Hepatocyte (in vitro differentiated cells): ENCODE measurements at regions not wholly inside any gene's neighbourhood (a gene's known extent, or its start where the extent isn't known, plus 50 kb on each side); places are given as distances from the start of the nearest gene placed in this dataset.

Experiments used
- DNase-seq: peaks from one replicate; pipeline ENCODE4 v3.0.0-alpha.2; 2016; ENCODE audit warnings: low spot score
- H2AFZ ChIP-seq: fragments of 200-600 bp; sonication (generic); 2 replicates; pipeline ENCODE4 v1.6.0; 2016; ENCODE audit warnings: antibody characterized with exemption, mild to moderate bottlenecking
- H3K27ac ChIP-seq: fragments of 200-600 bp; sonication (generic); 2 replicates; pipeline ENCODE4 v1.5.1; 2016; ENCODE audit warnings: mild to moderate bottlenecking
- H3K27me3 ChIP-seq: fragments of 200-600 bp; sonication (generic); 2 replicates; pipeline ENCODE4 v1.6.1; 2016
- H3K36me3 ChIP-seq: fragments of 200-600 bp; sonication (generic); replicated peaks from 2 replicates; pipeline ENCODE4 v1.5.1; 2016; ENCODE audit warnings: low read depth; ENCODE audit not compliant: insufficient read depth
- H3K4me1 ChIP-seq: fragments of 200-600 bp; sonication (generic); 2 replicates; pipeline ENCODE4 v1.5.1; 2016; ENCODE audit warnings: mild to moderate bottlenecking, moderate library complexity; ENCODE audit not compliant: insufficient read depth
- H3K4me2 ChIP-seq: fragments of 200-600 bp; sonication (generic); 2 replicates; pipeline ENCODE4 v1.6.0; 2016
- H3K4me3 ChIP-seq: fragments of 200-600 bp; sonication (generic); 2 replicates; pipeline ENCODE4 v1.5.1; 2016; ENCODE audit warnings: mild to moderate bottlenecking
- H3K79me2 ChIP-seq: fragments of 200-600 bp; sonication (generic); 2 replicates; pipeline ENCODE4 v1.6.0; 2017; ENCODE audit warnings: mild to moderate bottlenecking
- H3K9me2 ChIP-seq: fragments of 200-600 bp; sonication (generic); replicated peaks from 2 replicates; pipeline ENCODE4 v1.6.0; 2017; ENCODE audit warnings: mild to moderate bottlenecking; ENCODE audit not compliant: insufficient read depth
- H3K9me3 ChIP-seq: fragments of 200-600 bp; sonication (generic); 2 replicates; pipeline ENCODE4 v1.5.1; 2016; ENCODE audit warnings: low read depth, mild to moderate bottlenecking
- H4K20me1 ChIP-seq: fragments of 200-600 bp; sonication (generic); 2 replicates; pipeline ENCODE4 v1.6.0; 2016; ENCODE audit warnings: mild to moderate bottlenecking; ENCODE audit not compliant: insufficient read depth, poor library complexity, severe bottlenecking
- CTCF ChIP-seq: fragments of 200-600 bp; sonication (generic); IDR thresholded peaks from 2 replicates; pipeline ENCODE4 v1.5.1; 2016; ENCODE audit warnings: antibody characterized with exemption, mild to moderate bottlenecking; ENCODE audit not compliant: poor library complexity
- EZH2 ChIP-seq: fragments of 200-600 bp; sonication (generic); IDR thresholded peaks from 2 replicates; pipeline ENCODE4 v1.6.1; 2016; ENCODE audit warnings: antibody characterized with exemption, mild to moderate bottlenecking, borderline replicate concordance
- EZH2phosphoT487 ChIP-seq: fragments of 200-600 bp; sonication (generic); IDR thresholded peaks from one replicate; pipeline ENCODE4 v1.6.1; 2018; ENCODE audit warnings: antibody characterized with exemption, mild to moderate bottlenecking, low read depth, moderate library complexity; ENCODE audit not compliant: unreplicated experiment, severe bottlenecking
- WGBS: methylation state at CpG from one replicate; pipeline ENCODE4 v1.1.6; 2016; ENCODE audit warnings: low lambda C conversion rate; ENCODE audit errors: missing lambda C conversion rate; 5-methylcytosine and 5-hydroxymethylcytosine counted together

GRCh38 chr9:78871452-78872331 is 574.8 kb downstream of the PSAT1 start:
- H3K79me2 ChIP-seq: no peaks in the 10 kb centered on the region
- H3K9me2 ChIP-seq: no peaks in the 10 kb centered on the region
- no peaks in the 10 kb centered on the region for H4K20me1 ChIP-seq
- no peak for TF ChIP-seq CTCF
- TF ChIP-seq EZH2: no peak
- TF ChIP-seq EZH2phosphoT487: no peak
- no peaks in the 10 kb centered on the region for H3K9me3 ChIP-seq
- H3K4me2 ChIP-seq: no peak overlapping the region
- H3K27ac ChIP-seq: peak overlapping the region; percentile 10
- peaks cover 4% of the 10 kb centered on the region for H3K4me1 ChIP-seq
- no peak overlapping the region for H2AFZ ChIP-seq
- WGBS: 76% methylated on average over 4 of the region's 4 CpGs
- H3K27me3 ChIP-seq: no peaks in the 10 kb centered on the region
- no peak overlapping the region for H3K4me3 ChIP-seq
- no peaks in the 10 kb centered on the region for H3K36me3 ChIP-seq
- peak; percentile 12 for DNase-seq

- no peak for DNase-seq
- WGBS: 92% methylated on average over 2 of the region's 2 CpGs
- no peaks in the 10 kb centered on the region for H3K4me1 ChIP-seq
- H3K79me2 ChIP-seq: no peaks in the 10 kb centered on the region
- H3K27ac ChIP-seq: no peak overlapping the region
- TF ChIP-seq EZH2phosphoT487 (no peak), EZH2 (no peak), CTCF (no peak)
- no peak overlapping the region for H3K4me2 ChIP-seq
- no peaks in the 10 kb centered on the region for H3K9me2 ChIP-seq
- H3K27me3 ChIP-seq: no peaks in the 10 kb centered on the region
- no peak overlapping the region for H3K4me3 ChIP-seq
- H3K9me3 ChIP-seq: no peaks in the 10 kb centered on the region
- no peak overlapping the region for H2AFZ ChIP-seq
- H4K20me1 ChIP-seq: no peaks in the 10 kb centered on the region
- H3K36me3 ChIP-seq: no peaks in the 10 kb centered on the region
These were observed 577.1 kb downstream of the PSAT1 start for GRCh38 chr9:78874061-78874460.

GRCh38 chr9:78879324-78880100 is 582.6 kb downstream of the PSAT1 start:
- no peak overlapping the region for H3K4me3 ChIP-seq
- no peaks in the 10 kb centered on the region for H3K4me1 ChIP-seq
- no peaks in the 10 kb centered on the region for H3K79me2 ChIP-seq

More at GRCh38 chr9:78879324-78880100, 582.6 kb downstream of the PSAT1 start:
- H3K9me2 ChIP-seq: no peaks in the 10 kb centered on the region
- H3K27ac ChIP-seq: no peak overlapping the region
- no peak for DNase-seq
- H4K20me1 ChIP-seq: no peaks in the 10 kb centered on the region
- WGBS: 69% methylated on average over 3 of the region's 3 CpGs
- H3K4me2 ChIP-seq: no peak overlapping the region
- no peaks in the 10 kb centered on the region for H3K9me3 ChIP-seq
- no peaks in the 10 kb centered on the region for H3K36me3 ChIP-seq
- TF ChIP-seq EZH2phosphoT487: no peak
- TF ChIP-seq CTCF: no peak
- no peak for TF ChIP-seq EZH2
- no peaks in the 10 kb centered on the region for H3K27me3 ChIP-seq
- H2AFZ ChIP-seq: no peak overlapping the region
